OCI-LY7 (cell line): ENCODE measurements at regions not wholly inside any gene's neighbourhood (a gene's known extent, or its start where the extent isn't known, plus 50 kb on each side); places are given as distances from the start of the nearest gene placed in this dataset.

Source experiments
- BruUV-seq: library from RNA; stranded (reverse); fragments of 400-500 nt; replicated peaks from 2 replicates; lab custom pipeline; 2021; lab: Mats Ljungman, UMichigan
- CTCF ChIA-PET: fragments of 300-600 bp; sonication (Branson Sonifier 250); formaldehyde crosslinking; loops from one replicate; lab custom pipeline; 2022; ENCODE audit warnings: antibody characterized with exemption; ENCODE audit not compliant: unreplicated experiment; lab: Charles Lee
- POLR2A ChIA-PET: fragments of 300-600 bp; sonication (Branson Sonifier 250); formaldehyde crosslinking; loops from one replicate; lab custom pipeline; 2022; ENCODE audit warnings: antibody characterized with exemption; lab: Charles Lee
- DNase-seq: peaks from one replicate; pipeline ENCODE4 v3.0.0-alpha.2; 2015; ENCODE audit warnings: low spot score
- H2AFZ ChIP-seq: fragments of 200-600 bp; sonication (generic), shearing (Covaris generic); 2 replicates; pipeline ENCODE4 v1.6.1; 2014; ENCODE audit warnings: mild to moderate bottlenecking, antibody characterized with exemption, low read length, moderate library complexity
- H3K27ac ChIP-seq: fragments of 200-600 bp; sonication (generic); 2 replicates; pipeline ENCODE4 v1.5.1; 2014; ENCODE audit warnings: mixed run types, low read depth, mild to moderate bottlenecking, moderate library complexity, low read length, inconsistent platforms; ENCODE audit not compliant: poor library complexity, severe bottlenecking
- H3K36me3 ChIP-seq: fragments of 200-600 bp; sonication (generic); 2 replicates; pipeline ENCODE4 v1.6.1; 2014; ENCODE audit warnings: mild to moderate bottlenecking, antibody characterized with exemption, low read length, moderate library complexity, mixed read lengths; ENCODE audit not compliant: insufficient read depth
- H3K4me1 ChIP-seq: fragments of 200-600 bp; sonication (generic); 2 replicates; pipeline ENCODE4 v1.5.1; 2014; ENCODE audit warnings: mild to moderate bottlenecking, low read length; ENCODE audit not compliant: insufficient read depth, poor library complexity, severe bottlenecking
- H3K4me2 ChIP-seq: fragments of 200-600 bp; sonication (generic); 2 replicates; pipeline ENCODE4 v1.6.1; 2014; ENCODE audit warnings: mild to moderate bottlenecking, low read length
- H3K4me3 ChIP-seq: fragments of 200-600 bp; sonication (generic); 2 replicates; pipeline ENCODE4 v1.5.1; 2014; ENCODE audit warnings: mild to moderate bottlenecking, low read depth, low read length; ENCODE audit not compliant: poor library complexity, severe bottlenecking
- H3K79me2 ChIP-seq: fragments of 200-600 bp; sonication (generic); 2 replicates; pipeline ENCODE4 v1.6.1; 2016; ENCODE audit warnings: low read depth, mild to moderate bottlenecking, low read length, moderate library complexity, mixed read lengths; ENCODE audit not compliant: insufficient read depth
- H3K9me2 ChIP-seq: fragments of 200-600 bp; sonication (generic); 2 replicates; pipeline ENCODE4 v1.6.1; 2016; ENCODE audit warnings: mild to moderate bottlenecking, low read length, mixed read lengths; ENCODE audit not compliant: insufficient read depth
- H3K9me3 ChIP-seq: fragments of 200-600 bp; sonication (generic); 2 replicates; pipeline ENCODE4 v1.6.1; 2014; ENCODE audit warnings: mild to moderate bottlenecking, mixed run types, low read length, mixed read lengths
- H4K20me1 ChIP-seq: fragments of 200-600 bp; sonication (generic); 2 replicates; pipeline ENCODE4 v1.6.1; 2014; ENCODE audit warnings: mild to moderate bottlenecking, antibody characterized with exemption, low read length, moderate library complexity, mixed read lengths; ENCODE audit not compliant: insufficient read depth
- CTCF ChIP-seq: fragments of 200-600 bp; sonication (generic); conservative IDR thresholded peaks from 2 replicates; pipeline ENCODE4 v1.5.1; 2014; ENCODE audit warnings: mild to moderate bottlenecking, antibody characterized with exemption, low read length, moderate library complexity, mixed read lengths
- EZH2phosphoT487 ChIP-seq: fragments of 200-600 bp; sonication (generic); IDR thresholded peaks from 2 replicates; pipeline ENCODE4 v1.6.1; 2018; ENCODE audit warnings: low read depth, borderline replicate concordance, mild to moderate bottlenecking, mixed run types, antibody characterized with exemption, low read length, moderate library complexity, mixed read lengths
- intact Hi-C: fragments of 100-400 bp; cut with micrococcal nuclease; formaldehyde crosslinking; loops from one replicate; pipeline ENCODE4 v1.10.0; 2022; ENCODE audit not compliant: unreplicated experiment

GRCh38 chr12:115619889-115620288, 657.6 kb downstream of the MED13L start:
- no TSS peak for BruUV-seq
- no peaks in the 10 kb centered on the region for H3K4me1 ChIP-seq
- intact Hi-C loops = no loop called here
- H3K36me3 ChIP-seq = no peaks in the 10 kb centered on the region
- no peak overlapping the region for H2AFZ ChIP-seq
- no peaks in the 10 kb centered on the region for H3K9me2 ChIP-seq
- H3K4me3 ChIP-seq = no peak overlapping the region
- POLR2A ChIA-PET = no interaction called here
- H3K79me2 ChIP-seq = no peaks in the 10 kb centered on the region
- no peak overlapping the region for H3K4me2 ChIP-seq
- DNase-seq = no peak
- CTCF ChIA-PET = no interaction called here
- no peaks in the 10 kb centered on the region for H4K20me1 ChIP-seq
- H3K9me3 ChIP-seq = no peaks in the 10 kb centered on the region
- H3K27ac ChIP-seq = no peak overlapping the region
- TF ChIP-seq EZH2phosphoT487 (no peak), CTCF (no peak)

- Histone ChIP-seq H3K4me3 (no peak overlapping the region), H3K4me2 (no peak overlapping the region), H3K9me2 (no peaks in the 10 kb centered on the region), H3K36me3 (no peaks in the 10 kb centered on the region), H3K9me3 (no peaks in the 10 kb centered on the region), H3K79me2 (no peaks in the 10 kb centered on the region), H2AFZ (no peak overlapping the region), H3K4me1 (no peaks in the 10 kb centered on the region), H3K27ac (no peak overlapping the region), H4K20me1 (no peaks in the 10 kb centered on the region)
- DNase-seq = no peak
- POLR2A ChIA-PET = no interaction called here
- no TSS peak for BruUV-seq
- intact Hi-C loops = no loop called here
- no peak for TF ChIP-seq EZH2phosphoT487
- TF ChIP-seq CTCF = no peak
- CTCF ChIA-PET = no interaction called here
These were observed 658.4 kb downstream of the MED13L start for GRCh38 chr12:115619061-115619460.

GRCh38 chr12:115618105-115618504, 659.4 kb downstream of the MED13L start:
- H3K4me1 ChIP-seq = no peaks in the 10 kb centered on the region
- no peak for DNase-seq
- H3K27ac ChIP-seq = no peak overlapping the region
- no peak for TF ChIP-seq CTCF
- no peak for TF ChIP-seq EZH2phosphoT487
- H4K20me1 ChIP-seq = no peaks in the 10 kb centered on the region
- no peaks in the 10 kb centered on the region for H3K9me3 ChIP-seq
- ChIA-PET CTCF (no interaction called here), POLR2A (no interaction called here)
- no peak overlapping the region for H3K4me2 ChIP-seq
- H3K9me2 ChIP-seq = no peaks in the 10 kb centered on the region
- BruUV-seq = no TSS peak
- no peaks in the 10 kb centered on the region for H3K79me2 ChIP-seq
- H2AFZ ChIP-seq = no peak overlapping the region
- no peaks in the 10 kb centered on the region for H3K36me3 ChIP-seq
- H3K4me3 ChIP-seq = no peak overlapping the region
- intact Hi-C loops = no loop called here
